Neural progenitor cell (in vitro differentiated cells): ENCODE measurements at regions not wholly inside any gene's neighbourhood (a gene's known extent, or its start where the extent isn't known, plus 50 kb on each side); places are given as distances from the start of the nearest gene placed in this dataset.

Source experiments
- CTCF ChIP-seq: fragments of 200-600 bp; sonication (generic); IDR thresholded peaks from 2 replicates; pipeline ENCODE4 v1.5.1; 2017; ENCODE audit warnings: antibody characterized with exemption, mild to moderate bottlenecking
- EZH2 ChIP-seq: fragments of 200-600 bp; sonication (generic); IDR thresholded peaks from 2 replicates; pipeline ENCODE4 v1.6.1; 2017; ENCODE audit warnings: antibody characterized with exemption, mild to moderate bottlenecking, moderate library complexity
- EZH2phosphoT487 ChIP-seq: fragments of 200-600 bp; sonication (generic); IDR thresholded peaks from 2 replicates; pipeline ENCODE4 v1.6.1; 2017; ENCODE audit warnings: antibody characterized with exemption

- TF ChIP-seq CTCF: no peak
- TF ChIP-seq EZH2: no peak
- no peak for TF ChIP-seq EZH2phosphoT487
Observed at GRCh38 chr16:64406770-64407181, 715.1 kb downstream of the CDH11 start.
